ENCODE measurements at regions not wholly inside any gene's neighbourhood (a gene's known extent, or its start where the extent isn't known, plus 50 kb on each side); places are given as distances from the start of the nearest gene placed in this dataset.
"Not testable (repeated sequence)": the region's sequence is repeated elsewhere in the genome, so short reads cannot be mapped to it uniquely, and the experiment has no call there.

DNA sequence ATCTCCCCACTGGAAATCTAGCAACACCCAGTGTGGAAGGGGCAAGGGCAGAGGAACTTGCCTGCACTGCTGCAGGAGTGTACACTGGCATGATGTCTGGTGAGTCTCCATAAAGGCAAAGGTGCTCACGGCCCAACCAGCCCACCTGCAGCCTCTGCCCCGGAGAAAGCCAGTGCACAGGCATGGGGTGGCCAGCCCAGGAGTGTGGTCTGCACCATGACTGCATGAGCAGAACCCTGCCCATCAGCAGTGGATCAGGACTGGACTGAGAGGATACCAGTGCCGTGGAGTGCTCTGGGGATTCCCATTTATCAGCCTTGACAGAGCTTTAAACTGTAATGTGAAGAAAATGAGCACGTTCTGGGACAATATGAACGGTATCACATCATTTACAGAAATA is 342.6 kb upstream of the HS6ST1 start:
- ATAC-seq = no peak
- intact Hi-C loops (cut with DNase I) = no loop called here
- DNase-seq (ENCODE audit: low spot score) = no peak

GRCh38 chr2:128662051-128662471 is 343.4 kb upstream of the HS6ST1 start:
- peak; percentile 22 for DNase-seq (ENCODE audit: low spot score)
- ATAC-seq = no peak
- intact Hi-C loops (cut with DNase I) = no loop called here

- ATAC-seq = no peak
- peak; percentile 45 for DNase-seq (ENCODE audit: low spot score)
- intact Hi-C loops (cut with DNase I) = no loop called here
Observed at GRCh38 chr2:128663371-128664050, 344.8 kb upstream of the HS6ST1 start.

GRCh38 chr2:128664499-128664971 is 345.9 kb upstream of the HS6ST1 start:
- DNase-seq (ENCODE audit: low spot score) (no peak), ATAC-seq (no peak)

GRCh38 chr2:128665113-128665512 is 346.4 kb upstream of the HS6ST1 start:
- intact Hi-C loops (cut with DNase I) = no loop called here
- DNase-seq (ENCODE audit: low spot score) = no peak
- ATAC-seq = no peak

More at GRCh38 chr2:128664499-128664971, 345.9 kb upstream of the HS6ST1 start:
- intact Hi-C loops (cut with DNase I) = no loop called here

DNA sequence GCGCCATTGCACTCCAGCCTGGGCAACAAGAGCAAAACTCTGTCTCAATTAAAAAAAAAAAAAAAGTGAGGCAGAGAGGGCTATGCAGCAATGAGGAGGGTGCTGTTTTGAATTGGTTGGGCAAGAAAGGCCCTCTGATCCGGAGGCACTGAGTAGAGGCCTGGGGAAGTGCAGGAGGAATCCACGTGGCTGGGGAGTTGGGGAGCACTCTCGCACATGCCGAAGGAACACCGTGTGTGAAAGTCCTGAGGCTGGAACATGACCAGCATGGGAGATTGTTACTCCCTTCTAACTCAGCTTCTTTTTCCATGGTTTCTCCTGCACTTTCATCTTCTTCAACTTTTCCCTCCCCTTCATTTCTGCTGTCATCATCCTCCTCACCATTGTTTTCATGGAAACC is 347.9 kb upstream of the HS6ST1 start:
- ATAC-seq (no peak), DNase-seq (ENCODE audit: low spot score) (no peak)
- intact Hi-C loops (cut with DNase I) = no loop called here

- ATAC-seq (no peak), DNase-seq (ENCODE audit: low spot score) (no peak)
- intact Hi-C loops (cut with DNase I) = no loop called here
Observed at GRCh38 chr2:128667391-128667790, 348.7 kb upstream of the HS6ST1 start.

GRCh38 chr2:128668946-128669345 is 350.3 kb upstream of the HS6ST1 start:
- intact Hi-C loops (cut with DNase I) = no loop called here
- DNase-seq (ENCODE audit: low spot score) (no peak), ATAC-seq (no peak)

DNA sequence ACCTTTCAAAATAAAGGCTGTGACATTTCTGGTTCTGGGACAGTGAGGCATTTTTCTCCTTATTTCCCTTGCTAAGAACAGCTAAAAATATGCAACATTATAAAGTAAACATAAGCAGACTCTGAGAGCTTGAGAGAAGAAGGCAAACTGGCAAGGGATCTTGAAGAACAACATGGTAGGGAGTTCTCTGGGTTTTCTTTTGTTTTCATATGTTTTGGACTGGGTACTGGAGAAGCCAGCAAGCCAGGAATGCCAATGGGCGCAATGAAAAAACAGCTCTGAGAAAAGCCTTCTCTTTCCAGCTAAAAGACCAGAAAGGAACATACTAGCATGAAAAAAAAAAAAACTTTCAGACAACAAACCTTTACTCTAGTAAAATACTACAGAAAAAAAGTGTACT is 351.4 kb upstream of the HS6ST1 start:
- intact Hi-C loops (cut with DNase I) = loop anchor here (1.0 kb wide), 1 partner anchor 18 kb away; no protein-coding TSS in a partner anchor
- ATAC-seq = no peak
- DNase-seq (ENCODE audit: low spot score) = no peak

- DNase-seq (ENCODE audit: low spot score) = peak; percentile 40
- ATAC-seq; intact Hi-C loops (cut with DNase I): not testable (repeated sequence)
Observed at GRCh38 chr2:128671981-128672757, 353.5 kb upstream of the HS6ST1 start.

DNA sequence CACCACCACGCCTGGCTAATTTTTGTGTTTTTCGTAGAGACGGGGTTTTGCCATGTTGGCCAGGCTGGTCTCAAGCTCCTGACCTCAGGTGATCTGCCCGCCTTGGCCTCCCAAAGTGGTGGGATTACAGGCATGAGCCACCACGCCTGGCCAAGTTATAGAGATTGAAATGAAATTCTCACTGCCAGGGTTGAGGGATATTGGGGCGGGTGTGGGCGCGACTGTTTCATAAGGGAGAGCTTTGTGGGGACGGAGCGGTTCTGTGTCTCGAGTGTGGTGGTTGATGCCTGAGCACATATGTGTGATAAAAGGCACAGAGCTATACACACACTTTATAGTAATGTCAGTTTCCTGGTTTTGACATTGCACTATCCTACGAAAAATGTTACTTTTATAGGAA is 361.0 kb upstream of the HS6ST1 start:
- DNase-seq (ENCODE audit: low spot score) = peak; percentile 22
- ATAC-seq; intact Hi-C loops (cut with DNase I): not testable (repeated sequence)

DNA sequence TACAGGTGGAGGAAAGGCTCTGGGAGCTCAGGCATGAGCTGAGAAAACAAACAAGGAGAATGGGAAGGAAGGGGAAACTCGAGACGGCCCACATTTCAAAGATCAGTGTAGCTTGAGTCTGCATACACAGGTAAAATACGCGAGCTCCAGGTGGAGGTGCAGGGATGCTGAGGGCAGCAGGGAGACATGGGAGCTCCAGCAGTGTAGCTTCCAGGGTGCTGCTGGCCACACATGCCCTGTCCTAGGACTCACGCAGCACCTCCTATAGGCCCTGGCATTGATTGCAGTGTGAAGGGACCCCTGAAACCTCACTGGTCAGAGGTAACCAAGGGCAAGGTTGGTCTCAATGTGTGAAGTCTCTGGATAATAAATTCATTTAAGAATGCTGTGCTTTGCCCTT is 362.8 kb upstream of the HS6ST1 start:
- intact Hi-C loops (cut with DNase I) = no loop called here
- DNase-seq (ENCODE audit: low spot score) = no peak
- ATAC-seq = no peak

GRCh38 chr2:128682266-128682665 is 363.6 kb upstream of the HS6ST1 start:
- DNase-seq (ENCODE audit: low spot score) = no peak
- no peak for ATAC-seq
- intact Hi-C loops (cut with DNase I) = no loop called here

DNA sequence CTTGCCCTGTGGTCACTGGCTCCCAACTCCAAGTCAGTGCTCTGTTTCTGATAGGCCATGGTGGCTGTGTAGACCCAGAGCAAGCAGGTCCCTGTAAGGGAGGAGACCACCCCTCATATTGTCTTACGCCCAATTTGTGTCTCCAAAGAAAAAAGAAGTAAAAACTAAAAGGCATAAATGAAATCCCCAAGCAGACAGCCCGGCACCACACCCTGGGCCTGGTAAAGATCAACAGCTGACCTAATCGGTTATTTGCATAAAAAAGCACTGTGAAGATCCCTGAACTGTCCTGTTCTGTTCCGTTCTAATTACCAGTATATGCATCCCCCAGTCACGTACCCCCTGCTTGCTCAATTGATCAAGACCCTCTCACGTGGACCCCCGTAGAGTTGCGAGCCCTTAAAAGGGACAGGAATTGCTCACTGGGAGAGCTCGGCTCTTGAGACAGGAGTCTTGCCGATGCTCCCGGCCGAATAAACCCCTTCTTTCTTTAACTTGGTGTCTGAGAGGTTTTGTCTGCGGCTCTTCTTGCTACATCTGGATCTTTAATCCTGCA is 364.1 kb upstream of the HS6ST1 start:
- intact Hi-C loops (cut with DNase I) = no loop called here
- no peak for ATAC-seq
- no peak for DNase-seq (ENCODE audit: low spot score)

DNA sequence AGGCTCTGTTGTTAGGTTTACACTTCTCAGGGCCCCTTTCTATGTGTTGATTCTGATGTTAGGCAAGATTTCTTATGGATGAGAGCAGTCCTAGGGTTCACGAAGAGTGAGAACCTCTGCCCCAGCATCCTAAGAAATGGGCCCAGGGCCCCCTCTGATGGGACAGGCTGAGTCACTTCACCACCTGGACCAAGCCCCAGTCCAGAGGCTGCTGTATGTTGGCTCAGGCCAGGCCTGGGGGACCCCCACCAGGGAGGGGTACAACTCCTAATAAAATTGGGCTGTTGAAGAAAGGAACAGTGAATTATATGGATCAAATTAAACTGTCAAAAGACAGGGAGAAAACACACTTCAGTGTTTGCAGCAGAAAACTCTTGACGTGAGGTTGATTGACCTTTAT is 365.9 kb upstream of the HS6ST1 start:
- intact Hi-C loops (cut with DNase I) = no loop called here
- peak; percentile 28 for DNase-seq (ENCODE audit: low spot score)

DNA sequence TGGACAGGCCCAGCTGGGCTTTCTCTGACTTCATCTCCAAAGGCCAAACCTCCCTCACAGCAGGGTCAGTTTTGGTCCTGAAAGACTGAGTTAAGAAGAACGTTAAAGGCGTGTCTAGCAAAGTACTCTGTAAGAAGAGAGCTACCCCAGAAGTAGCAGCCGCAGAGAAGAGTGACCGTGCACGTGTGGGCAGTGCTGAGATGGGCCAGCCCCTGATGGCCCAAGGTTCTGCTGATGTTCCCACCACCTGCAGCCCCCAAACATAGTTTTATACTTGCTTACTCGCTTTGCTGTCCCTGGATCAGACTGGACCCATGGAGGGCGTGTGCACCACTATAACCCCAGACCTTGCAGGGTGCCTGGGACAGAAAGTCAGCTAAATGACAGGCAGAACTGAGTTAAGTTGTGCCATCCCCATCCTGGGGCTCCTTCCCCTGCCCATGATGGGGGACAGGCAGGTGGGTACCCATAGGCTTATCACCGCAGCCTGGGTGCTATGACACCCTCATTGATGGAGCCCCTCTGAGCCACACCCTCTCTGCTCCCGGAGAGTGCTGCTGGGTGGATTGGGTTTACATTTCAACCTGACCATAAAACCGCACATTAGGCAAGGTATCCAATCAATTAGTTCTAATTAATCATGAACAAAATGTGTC is 367.3 kb upstream of the HS6ST1 start:
- ATAC-seq (no peak), DNase-seq (ENCODE audit: low spot score) (peak; percentile 31)
- intact Hi-C loops (cut with DNase I) = no loop called here

More for the DNA sequence above, 365.9 kb upstream of the HS6ST1 start:
- no peak for ATAC-seq

- intact Hi-C loops (cut with DNase I) = no loop called here
- ATAC-seq = no peak
- DNase-seq (ENCODE audit: low spot score) = peak; percentile 32
Observed at GRCh38 chr2:128686497-128686859, 367.8 kb upstream of the HS6ST1 start.

DNA sequence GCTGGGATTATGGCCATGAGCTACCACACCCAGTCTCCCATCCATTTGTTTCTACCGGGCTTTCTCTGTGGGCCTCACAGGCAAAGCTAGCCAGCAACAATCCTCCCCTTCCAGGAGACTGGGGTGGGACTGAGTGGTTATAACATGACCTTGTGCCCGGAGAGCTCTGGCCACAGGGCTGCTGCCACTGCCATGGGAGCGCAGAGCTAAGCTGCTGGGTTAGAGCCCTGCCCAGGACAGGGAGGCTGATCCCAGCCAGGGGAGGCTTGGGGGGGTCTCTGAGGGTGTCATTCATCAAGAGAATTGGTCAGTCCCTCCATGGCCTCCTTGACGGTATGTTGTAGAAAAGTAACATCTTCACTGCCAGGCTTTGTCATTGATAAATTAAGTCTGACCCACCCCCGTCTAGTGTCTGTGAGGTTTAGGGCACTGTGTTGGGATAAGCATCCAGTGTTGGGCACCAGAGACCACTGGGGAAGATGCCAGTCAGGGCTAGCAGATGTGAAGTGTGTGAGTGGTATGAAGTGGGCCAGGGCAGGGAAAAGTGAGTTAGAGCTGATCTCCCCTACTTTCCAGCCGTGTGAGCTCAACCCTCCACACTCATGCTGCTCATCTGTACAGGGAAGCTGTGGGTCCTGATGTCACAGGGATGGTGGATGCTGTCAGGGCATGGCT is 368.4 kb upstream of the HS6ST1 start:
- no peak for ATAC-seq
- intact Hi-C loops (cut with DNase I) = no loop called here
- peak; percentile 34 for DNase-seq (ENCODE audit: low spot score)

DNA sequence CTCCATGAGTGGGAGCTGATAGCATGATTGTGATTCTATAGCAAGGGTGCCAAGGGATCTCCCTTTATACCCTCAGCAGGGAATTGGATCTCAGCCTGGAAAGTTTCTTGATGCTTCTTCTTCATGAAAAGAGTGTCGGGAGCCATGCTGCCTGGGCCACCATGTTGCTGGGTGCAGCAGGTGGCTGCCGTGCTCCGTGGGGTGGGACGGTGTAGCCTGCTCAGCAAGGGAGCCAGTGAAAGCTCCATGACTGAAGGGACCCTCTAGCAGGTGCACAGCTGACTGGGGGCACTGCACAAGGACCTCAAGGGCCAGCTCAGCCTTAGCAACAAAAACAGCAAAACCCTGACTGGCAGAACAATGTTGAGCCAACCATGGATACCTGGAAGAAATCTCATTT is 368.9 kb upstream of the HS6ST1 start:
- ATAC-seq = no peak
- no peak for DNase-seq (ENCODE audit: low spot score)
- intact Hi-C loops (cut with DNase I) = no loop called here

Measured in sciatic nerve (tissue), 2 donors.